ENCODE measurements at regions not wholly inside any gene's neighbourhood (a gene's known extent, or its start where the extent isn't known, plus 50 kb on each side); places are given as distances from the start of the nearest gene placed in this dataset.

GRCh38 chr18:22872900-22873537 lies 60.1 kb upstream of the RBBP8 start:
- DNase-seq, result no peak

DNA sequence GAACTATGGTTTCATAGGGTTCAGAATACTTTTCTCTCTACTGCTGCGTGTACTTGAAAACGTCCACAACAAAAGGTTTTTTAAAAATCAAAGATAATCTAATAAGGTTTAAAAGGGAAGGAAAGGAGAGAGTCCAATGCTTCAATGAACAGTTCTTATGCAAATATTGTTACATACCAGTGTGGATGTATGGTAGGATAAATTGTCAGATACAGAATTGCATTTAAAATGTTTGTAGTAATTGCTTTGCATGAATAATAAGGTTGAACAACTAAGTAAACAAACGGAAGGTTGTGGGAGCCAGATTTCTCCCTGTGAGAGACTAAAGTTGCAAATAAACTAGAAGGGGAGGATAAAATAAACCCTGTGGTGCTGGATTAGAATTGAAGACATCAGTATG lies 53.8 kb upstream of the RBBP8 start:
- peak; percentile 85 for DNase-seq

GRCh38 chr18:22882084-22882483 lies 51.0 kb upstream of the RBBP8 start:
- DNase-seq, result no peak

GRCh38 chr18:22883179-22883578 lies 49.9 kb upstream of the RBBP8 start:
- DNase-seq, result no peak

All from NCI-H526 treated with DMSO at 0.1 percent for 48 hours (cell line).